Brain microvascular endothelial cell (primary cell): ENCODE measurements at regions not wholly inside any gene's neighbourhood (a gene's known extent, or its start where the extent isn't known, plus 50 kb on each side); places are given as distances from the start of the nearest gene placed in this dataset.

Experiments
- DNase-seq: peaks from one replicate; pipeline ENCODE4 v3.0.0-alpha.2; 2020
- H3K27ac ChIP-seq: fragments of 250-450 bp; sonication (Bioruptor Pico); 2 replicates; pipeline ENCODE4 v1.5.1; 2020; ENCODE audit warnings: mild to moderate bottlenecking, moderate library complexity
- H3K27me3 ChIP-seq: fragments of 250-450 bp; sonication (Bioruptor Pico); replicated peaks from 2 replicates; pipeline ENCODE4 v1.5.1; 2020; ENCODE audit warnings: mild to moderate bottlenecking
- H3K36me3 ChIP-seq: fragments of 250-450 bp; sonication (Bioruptor Pico); replicated peaks from 2 replicates; pipeline ENCODE4 v1.5.1; 2020; ENCODE audit warnings: mild to moderate bottlenecking
- H3K4me3 ChIP-seq: 2 replicates; pipeline ENCODE4 v1.5.1; 2011; ENCODE audit warnings: low read depth, mild to moderate bottlenecking, control low read depth, low read length, moderate library complexity
- CTCF ChIP-seq: IDR thresholded peaks from 2 replicates; pipeline ENCODE4 v1.5.1; 2011; ENCODE audit warnings: low read depth, mild to moderate bottlenecking, moderate library complexity, low read length, control low read depth, inconsistent platforms; ENCODE audit errors: missing control alignments
- in situ Hi-C: cut with HindIII; loops from 2 replicates; pipeline ENCODE4 v1.10.0; 2017; ENCODE audit warnings: low sequenced_read_pairs, low pct_ligation_motif_present

- Histone ChIP-seq H3K36me3 (no peaks in the 10 kb centered on the region), H3K27me3 (no peaks in the 10 kb centered on the region), H3K27ac (no peak overlapping the region), H3K4me3 (no peak overlapping the region)
- DNase-seq, result peak; percentile 80
- in situ Hi-C loops, result no loop called here
- no peak for TF ChIP-seq CTCF
Observed at GRCh38 chr6:41430875-41431274, 95.5 kb downstream of the NCR2 start.

GRCh38 chr6:41432280-41432679 is 96.9 kb downstream of the NCR2 start:
- no peaks in the 10 kb centered on the region for H3K36me3 ChIP-seq
- no peak overlapping the region for H3K27ac ChIP-seq
- in situ Hi-C loops, result no loop called here
- H3K27me3 ChIP-seq, result no peaks in the 10 kb centered on the region
- TF ChIP-seq CTCF, result no peak
- no peak overlapping the region for H3K4me3 ChIP-seq
- no peak for DNase-seq

- Histone ChIP-seq H3K36me3 (no peaks in the 10 kb centered on the region), H3K4me3 (no peak overlapping the region), H3K27me3 (peaks cover 4% of the 10 kb centered on the region), H3K27ac (no peak overlapping the region)
- TF ChIP-seq CTCF, result no peak
- DNase-seq, result no peak
- in situ Hi-C loops, result no loop called here
Observed at GRCh38 chr6:41434803-41435481, 99.5 kb downstream of the NCR2 start.

- DNase-seq, result no peak
- Histone ChIP-seq H3K4me3 (no peak overlapping the region), H3K36me3 (no peaks in the 10 kb centered on the region), H3K27ac (no peak overlapping the region), H3K27me3 (peaks cover 5% of the 10 kb centered on the region)
- in situ Hi-C loops, result no loop called here
- TF ChIP-seq CTCF, result no peak
Observed at GRCh38 chr6:41437604-41438003, 102.2 kb downstream of the NCR2 start.

- peaks cover 10% of the 10 kb centered on the region for H3K27me3 ChIP-seq
- in situ Hi-C loops, result no loop called here
- no peak for TF ChIP-seq CTCF
Observed at GRCh38 chr6:41438746-41439145, 103.3 kb downstream of the NCR2 start.

More at GRCh38 chr6:41438746-41439145, 103.3 kb downstream of the NCR2 start:
- no peaks in the 10 kb centered on the region for H3K36me3 ChIP-seq
- no peak overlapping the region for H3K27ac ChIP-seq
- DNase-seq, result no peak
- no peak overlapping the region for H3K4me3 ChIP-seq
